Suppressor macrophage treated with lipopolysaccharide for 1 hour (primary cell): ENCODE measurements at regions not wholly inside any gene's neighbourhood (a gene's known extent, or its start where the extent isn't known, plus 50 kb on each side); places are given as distances from the start of the nearest gene placed in this dataset.
"Not testable (repeated sequence)": the region's sequence is repeated elsewhere in the genome, so short reads cannot be mapped to it uniquely, and the experiment has no call there.

Source experiments
- DNase-seq, 3 donors: peaks; one replicate each; pipeline ENCODE4 v3.0.0-alpha.2; 2020 to 2022

DNA sequence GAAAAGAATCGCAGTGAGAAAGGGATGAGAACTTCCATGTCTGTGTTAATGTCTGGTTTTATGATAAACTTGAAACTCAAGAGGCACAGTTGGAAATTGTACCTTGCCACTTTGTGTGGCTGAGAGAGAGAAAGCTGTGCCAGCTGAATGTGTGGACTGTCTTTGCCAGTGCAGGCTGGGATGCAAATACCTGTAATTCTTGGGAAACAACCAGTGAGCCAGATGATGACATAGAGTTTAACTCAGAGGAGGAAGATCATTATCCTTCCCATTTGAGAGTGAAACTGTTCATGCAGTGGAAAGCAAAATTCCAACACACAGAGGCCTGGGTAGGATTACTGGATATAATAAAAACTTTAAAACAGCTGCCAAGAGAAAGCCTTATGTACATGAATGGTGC is 141.5 kb upstream of the NPAP1 start:
- not testable (repeated sequence) for DNase-seq

DNA sequence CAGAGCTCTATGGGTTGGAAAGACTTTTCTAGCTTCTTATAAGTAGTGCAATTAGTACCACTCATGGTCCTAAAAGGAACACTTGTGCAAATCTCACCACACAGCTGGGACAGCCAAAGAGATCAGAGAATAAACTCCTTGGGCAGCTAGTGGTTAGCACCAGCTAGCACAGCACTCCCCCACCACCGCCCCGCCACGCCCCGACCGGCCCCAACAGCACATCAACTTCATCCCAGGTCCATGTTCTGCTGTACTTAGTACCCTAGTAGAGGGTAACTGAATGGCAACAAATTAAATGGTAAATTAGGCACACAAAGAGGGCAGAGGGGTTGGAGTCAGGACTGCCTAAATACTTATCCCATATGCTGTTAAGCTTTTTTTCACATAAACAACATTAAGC is 118.3 kb upstream of the NPAP1 start:
- not testable (repeated sequence) for DNase-seq

DNA sequence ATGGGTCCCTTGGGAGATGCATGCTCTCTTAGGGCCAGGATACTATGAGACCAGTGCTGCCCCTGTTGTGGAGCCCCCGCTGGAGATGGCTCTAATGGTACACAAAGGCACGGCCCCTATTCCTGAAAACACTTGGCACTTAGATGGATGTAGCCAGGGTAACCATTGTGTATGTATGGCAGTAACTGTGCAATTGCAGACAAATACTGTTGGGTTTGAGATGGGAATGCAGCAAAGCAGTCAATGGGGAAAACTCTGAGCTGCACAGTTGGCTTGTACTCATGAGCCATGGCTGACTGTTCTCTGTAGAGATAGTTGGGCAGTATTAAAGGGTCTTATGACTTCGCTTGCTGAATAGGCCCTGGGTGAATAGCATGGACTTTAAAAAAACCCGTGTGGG is 67.9 kb upstream of the NPAP1 start:
- no peak for DNase-seq

DNA sequence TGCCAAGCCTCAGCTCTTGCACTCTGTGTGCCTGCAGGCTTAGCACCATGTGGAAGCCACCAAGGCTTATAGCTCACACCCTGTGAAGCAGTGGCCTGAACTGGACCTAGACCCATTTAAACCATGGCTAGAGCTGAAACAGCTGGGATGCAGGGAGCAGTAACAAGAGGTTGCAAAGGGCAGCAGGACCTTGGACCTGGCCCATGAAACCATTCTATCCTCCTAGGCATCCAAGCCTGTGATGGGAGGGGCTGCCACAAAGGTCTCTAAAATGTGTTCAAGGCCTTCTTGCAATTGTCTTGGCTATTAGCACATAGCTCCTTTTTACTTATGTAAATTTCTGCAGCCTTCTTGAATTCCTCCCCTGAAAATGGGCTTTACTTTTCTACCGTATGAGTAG is 57.9 kb upstream of the NPAP1 start:
- no peak for DNase-seq

DNA sequence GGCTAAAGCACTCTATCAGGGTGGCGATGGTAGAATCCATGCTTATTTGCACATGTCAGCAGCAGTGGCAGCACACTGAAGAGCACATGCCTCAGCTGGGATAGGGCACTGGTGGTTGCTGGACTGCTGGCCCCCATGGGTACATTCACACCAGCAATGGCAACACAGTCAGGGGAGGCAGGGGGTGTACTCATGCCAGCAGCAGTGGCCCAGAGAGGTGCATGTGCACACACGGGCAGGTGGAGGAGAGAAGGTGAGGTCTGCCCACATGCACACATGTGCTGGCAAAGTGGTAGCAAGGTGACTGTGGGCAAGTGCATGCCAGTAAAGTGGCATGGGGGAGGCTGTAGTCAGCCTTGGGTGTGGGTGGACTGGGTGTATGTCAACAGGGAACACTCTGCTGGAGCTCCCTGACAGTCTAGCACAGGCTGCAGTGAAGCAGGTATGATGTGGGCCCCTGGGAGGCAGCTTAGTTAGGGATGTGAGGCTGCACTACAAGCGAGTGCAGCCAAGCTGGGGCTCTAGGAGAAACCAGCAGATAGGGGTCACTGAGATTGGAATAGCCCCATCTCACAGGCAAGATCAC is 53.9 kb upstream of the NPAP1 start:
- no peak for DNase-seq
